ENCODE measurements at regions not wholly inside any gene's neighbourhood (a gene's known extent, or its start where the extent isn't known, plus 50 kb on each side); places are given as distances from the start of the nearest gene placed in this dataset.
"Not testable (repeated sequence)": the region's sequence is repeated elsewhere in the genome, so short reads cannot be mapped to it uniquely, and the experiment has no call there.

- H3K27ac Mint-ChIP-seq (ENCODE audit: unreplicated experiment); H3K4me3 Mint-ChIP-seq (ENCODE audit: unreplicated experiment): not testable (repeated sequence)
Measured at GRCh38 chr4:49288796-49289195, 302.7 kb downstream of the CWH43 start.

GRCh38 chr4:49314815-49315214 is 328.7 kb downstream of the CWH43 start:
- not testable (repeated sequence) for H3K27me3 Mint-ChIP-seq (ENCODE audit: unreplicated experiment); H3K4me3 Mint-ChIP-seq (ENCODE audit: unreplicated experiment); DNase-seq; H3K27ac Mint-ChIP-seq (ENCODE audit: unreplicated experiment); H3K4me1 Mint-ChIP-seq (ENCODE audit: low read depth, unreplicated experiment)
- H3K36me3 Mint-ChIP-seq (ENCODE audit: unreplicated experiment), result peaks cover 20% of the 10 kb centered on the region
- H3K9me3 Mint-ChIP-seq (ENCODE audit: unreplicated experiment), result peaks cover 15% of the 10 kb centered on the region

More at GRCh38 chr4:49288796-49289195, 302.7 kb downstream of the CWH43 start:
- Mint-ChIP-seq H3K27me3 (ENCODE audit: unreplicated experiment) (peaks cover 11% of the 10 kb centered on the region), H3K36me3 (ENCODE audit: unreplicated experiment) (peaks cover 14% of the 10 kb centered on the region), H3K9me3 (ENCODE audit: unreplicated experiment) (peaks cover 24% of the 10 kb centered on the region)
- not testable (repeated sequence) for H3K4me1 Mint-ChIP-seq (ENCODE audit: low read depth, unreplicated experiment); DNase-seq

GRCh38 chr4:49320725-49321410 is 334.8 kb downstream of the CWH43 start:
- not testable (repeated sequence) for H3K27ac Mint-ChIP-seq (ENCODE audit: unreplicated experiment); H3K4me1 Mint-ChIP-seq (ENCODE audit: low read depth, unreplicated experiment); DNase-seq; H3K4me3 Mint-ChIP-seq (ENCODE audit: unreplicated experiment)
- Mint-ChIP-seq H3K27me3 (ENCODE audit: unreplicated experiment) (peaks cover 13% of the 10 kb centered on the region), H3K36me3 (ENCODE audit: unreplicated experiment) (peaks cover 17% of the 10 kb centered on the region), H3K9me3 (ENCODE audit: unreplicated experiment) (peaks cover 20% of the 10 kb centered on the region)

- Mint-ChIP-seq H3K27me3 (ENCODE audit: unreplicated experiment) (peaks cover 11% of the 10 kb centered on the region), H3K27ac (ENCODE audit: unreplicated experiment) (peak overlapping the region; percentile 17), H3K9me3 (ENCODE audit: unreplicated experiment) (peaks cover 20% of the 10 kb centered on the region), H3K36me3 (ENCODE audit: unreplicated experiment) (peaks cover 14% of the 10 kb centered on the region)
- DNase-seq; H3K4me1 Mint-ChIP-seq (ENCODE audit: low read depth, unreplicated experiment); H3K4me3 Mint-ChIP-seq (ENCODE audit: unreplicated experiment): not testable (repeated sequence)
Measured at GRCh38 chr4:49321511-49322300, 335.6 kb downstream of the CWH43 start.

GRCh38 chr4:49322610-49323572 is 336.8 kb downstream of the CWH43 start:
- H3K4me1 Mint-ChIP-seq (ENCODE audit: low read depth, unreplicated experiment); DNase-seq; H3K4me3 Mint-ChIP-seq (ENCODE audit: unreplicated experiment): not testable (repeated sequence)
- peak overlapping the region; percentile 39 for H3K27ac Mint-ChIP-seq (ENCODE audit: unreplicated experiment)
- H3K27me3 Mint-ChIP-seq (ENCODE audit: unreplicated experiment), result peaks cover 11% of the 10 kb centered on the region
- peaks cover 20% of the 10 kb centered on the region for H3K9me3 Mint-ChIP-seq (ENCODE audit: unreplicated experiment)
- H3K36me3 Mint-ChIP-seq (ENCODE audit: unreplicated experiment), result peaks cover 14% of the 10 kb centered on the region

GRCh38 chr4:49323573-49323940 is 337.5 kb downstream of the CWH43 start:
- not testable (repeated sequence) for H3K4me1 Mint-ChIP-seq (ENCODE audit: low read depth, unreplicated experiment); DNase-seq; H3K27ac Mint-ChIP-seq (ENCODE audit: unreplicated experiment); H3K4me3 Mint-ChIP-seq (ENCODE audit: unreplicated experiment)
- Mint-ChIP-seq H3K9me3 (ENCODE audit: unreplicated experiment) (peaks cover 20% of the 10 kb centered on the region), H3K36me3 (ENCODE audit: unreplicated experiment) (peaks cover 14% of the 10 kb centered on the region), H3K27me3 (ENCODE audit: unreplicated experiment) (peaks cover 11% of the 10 kb centered on the region)
